ENCODE measurements at regions not wholly inside any gene's neighbourhood (a gene's known extent, or its start where the extent isn't known, plus 50 kb on each side); places are given as distances from the start of the nearest gene placed in this dataset.

DNA sequence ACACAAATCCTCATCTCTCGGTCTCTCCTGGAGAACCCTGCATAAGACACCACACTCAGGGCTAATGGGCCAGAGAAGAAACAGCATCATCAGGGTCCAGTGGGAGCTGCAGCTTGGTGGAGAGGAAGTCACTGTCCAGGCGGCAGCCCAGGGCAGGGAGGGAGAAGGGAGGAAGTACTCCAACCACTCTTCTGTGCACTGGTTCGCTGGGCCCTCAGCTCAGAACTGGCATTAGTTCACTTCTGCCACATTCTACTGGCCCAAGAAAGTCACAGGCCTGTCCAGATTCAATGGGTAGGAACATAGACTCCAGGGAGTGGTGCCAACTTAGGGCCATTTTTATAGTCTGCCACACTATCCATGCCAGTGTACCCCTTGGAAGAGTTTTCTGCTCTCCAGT is 169.0 kb downstream of the ABHD5 start:
- DNase-seq (no peak), ATAC-seq (no peak)
- Histone ChIP-seq H3K9me3 (no peaks in the 10 kb centered on the region), H3K27ac (no peak overlapping the region), H3K4me1 (no peaks in the 10 kb centered on the region), H3K36me3 (no peaks in the 10 kb centered on the region), H3K4me3 (no peak overlapping the region), H3K27me3 (peaks cover 9 to 52% of the 10 kb centered on the region in 2 donors)
- intact Hi-C loops (cut with DNase I), result loop anchor here in 1 of 2 donors (10.0 kb wide), 1 partner anchor 335 kb away; no protein-coding TSS in a partner anchor
- TF ChIP-seq, protein P1, sequence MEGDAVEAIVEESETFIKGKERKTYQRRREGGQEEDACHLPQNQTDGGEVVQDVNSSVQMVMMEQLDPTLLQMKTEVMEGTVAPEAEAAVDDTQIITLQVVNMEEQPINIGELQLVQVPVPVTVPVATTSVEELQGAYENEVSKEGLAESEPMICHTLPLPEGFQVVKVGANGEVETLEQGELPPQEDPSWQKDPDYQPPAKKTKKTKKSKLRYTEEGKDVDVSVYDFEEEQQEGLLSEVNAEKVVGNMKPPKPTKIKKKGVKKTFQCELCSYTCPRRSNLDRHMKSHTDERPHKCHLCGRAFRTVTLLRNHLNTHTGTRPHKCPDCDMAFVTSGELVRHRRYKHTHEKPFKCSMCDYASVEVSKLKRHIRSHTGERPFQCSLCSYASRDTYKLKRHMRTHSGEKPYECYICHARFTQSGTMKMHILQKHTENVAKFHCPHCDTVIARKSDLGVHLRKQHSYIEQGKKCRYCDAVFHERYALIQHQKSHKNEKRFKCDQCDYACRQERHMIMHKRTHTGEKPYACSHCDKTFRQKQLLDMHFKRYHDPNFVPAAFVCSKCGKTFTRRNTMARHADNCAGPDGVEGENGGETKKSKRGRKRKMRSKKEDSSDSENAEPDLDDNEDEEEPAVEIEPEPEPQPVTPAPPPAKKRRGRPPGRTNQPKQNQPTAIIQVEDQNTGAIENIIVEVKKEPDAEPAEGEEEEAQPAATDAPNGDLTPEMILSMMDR (IDR thresholded peaks at IDR 0.05), result no peak

DNA sequence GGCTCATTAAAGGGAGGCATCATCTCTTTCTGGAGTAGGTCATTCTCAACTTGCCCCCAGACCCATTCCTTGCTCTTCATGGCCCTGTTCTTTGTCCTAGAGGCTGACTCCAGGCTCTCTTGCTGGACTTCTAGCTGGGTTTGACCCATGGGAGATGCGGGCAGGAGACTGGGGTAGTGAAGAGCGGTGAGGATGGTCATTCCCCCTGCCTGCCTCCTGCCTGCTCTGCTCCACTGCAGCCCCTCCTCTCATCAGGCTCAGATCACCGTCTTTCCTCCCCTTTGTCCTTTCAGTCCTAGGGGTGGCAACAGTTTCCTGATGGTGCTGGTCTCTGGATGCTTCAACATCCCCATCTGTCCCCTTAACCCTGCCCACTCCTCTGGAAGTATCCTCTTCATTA is 170.9 kb downstream of the ABHD5 start:
- H3K36me3 ChIP-seq, result no peaks in the 10 kb centered on the region
- ATAC-seq (no peak), DNase-seq (no peak)
- H3K4me3 ChIP-seq, result no peak overlapping the region
- TF ChIP-seq, protein P1 (IDR thresholded peaks at IDR 0.05), result no peak
- H3K4me1 ChIP-seq, result no peaks in the 10 kb centered on the region
- no peak overlapping the region for H3K27ac ChIP-seq
- H3K9me3 ChIP-seq, result no peaks in the 10 kb centered on the region
- peaks cover 9 to 33% of the 10 kb centered on the region in 2 donors for H3K27me3 ChIP-seq
- intact Hi-C loops (cut with DNase I), result loop anchor here in 1 of 2 donors (10.0 kb wide), 1 partner anchor 333 kb away; no protein-coding TSS in a partner anchor

DNA sequence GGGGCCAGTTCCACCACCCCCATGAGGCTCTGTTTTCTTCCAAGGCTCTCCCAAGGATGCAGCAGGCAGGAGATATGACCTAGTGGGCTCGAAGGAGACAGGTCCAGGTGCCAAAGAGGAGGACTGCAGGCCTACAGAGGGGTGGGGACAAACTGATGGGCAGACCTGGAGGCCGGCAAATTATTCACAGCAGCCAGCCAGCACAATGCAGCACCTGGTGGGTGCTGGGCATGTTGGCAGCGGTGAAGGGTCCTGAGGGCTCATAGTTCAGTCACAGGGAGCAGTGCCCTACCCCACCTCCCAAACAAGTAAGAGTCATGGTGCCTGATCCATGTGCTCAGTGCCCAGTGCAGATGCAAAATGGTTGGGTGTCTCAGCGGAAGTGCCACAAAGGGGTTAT is 171.7 kb downstream of the ABHD5 start:
- Histone ChIP-seq H3K27ac (no peak overlapping the region), H3K9me3 (no peaks in the 10 kb centered on the region), H3K4me3 (no peak overlapping the region), H3K27me3 (peaks cover 9 to 25% of the 10 kb centered on the region in 2 donors), H3K36me3 (no peaks in the 10 kb centered on the region), H3K4me1 (no peaks in the 10 kb centered on the region)
- intact Hi-C loops (cut with DNase I), result loop anchor here in 1 of 2 donors (10.0 kb wide), 1 partner anchor 332 kb away; no protein-coding TSS in a partner anchor
- ATAC-seq, result no peak
- no peak for DNase-seq
- TF ChIP-seq, protein P1 (IDR thresholded peaks at IDR 0.05), result no peak

DNA sequence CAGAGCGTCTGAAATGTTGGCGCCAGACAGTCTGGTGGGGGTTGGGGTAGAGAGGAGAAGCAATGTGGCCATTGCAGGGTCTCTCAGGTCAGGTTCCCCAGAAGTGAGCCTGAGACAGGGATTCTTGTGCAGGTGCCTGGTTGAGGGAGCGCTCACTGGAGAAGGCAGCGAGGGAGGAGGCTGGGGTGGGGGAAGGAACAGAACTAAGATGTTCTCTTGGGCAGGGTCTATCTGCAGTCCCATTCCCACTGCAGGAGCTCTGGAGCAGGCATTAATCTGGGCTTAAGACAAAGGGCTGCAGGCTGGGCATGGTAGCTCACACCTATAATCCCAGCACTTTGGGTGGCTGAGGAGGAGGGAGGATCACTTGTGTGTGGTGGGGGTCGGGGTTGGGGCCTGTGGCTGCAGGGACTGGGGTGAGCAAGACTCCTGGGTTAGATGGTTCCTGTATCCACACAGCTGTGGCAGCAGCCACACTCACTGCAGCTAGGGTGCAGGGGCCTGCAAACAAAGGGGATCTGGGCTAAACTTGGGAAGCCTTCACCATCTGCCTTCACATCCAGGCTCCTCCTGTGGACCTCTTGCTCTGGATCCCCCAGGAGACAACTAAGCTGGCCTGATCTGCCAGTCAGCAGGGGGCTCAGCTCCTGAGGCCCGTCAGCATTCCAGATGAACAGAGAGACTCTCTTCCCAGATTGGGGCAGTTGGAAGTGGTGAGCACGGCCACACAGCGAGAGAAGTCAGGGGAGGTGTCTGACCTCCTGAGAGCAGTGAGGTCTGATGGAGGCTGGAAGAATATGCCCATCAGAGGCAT is 172.5 kb downstream of the ABHD5 start:
- H3K36me3 ChIP-seq, result no peaks in the 10 kb centered on the region
- no peaks in the 10 kb centered on the region for H3K4me1 ChIP-seq
- intact Hi-C loops (cut with DNase I), result loop anchor here in 1 of 2 donors (10.0 kb wide), 1 partner anchor 332 kb away; no protein-coding TSS in a partner anchor
- no peaks in the 10 kb centered on the region for H3K9me3 ChIP-seq
- DNase-seq (no peak), ATAC-seq (no peak)
- H3K27me3 ChIP-seq, result peaks cover 9 to 18% of the 10 kb centered on the region in 2 donors
- TF ChIP-seq, protein P1 (IDR thresholded peaks at IDR 0.05), result no peak
- no peak overlapping the region for H3K4me3 ChIP-seq
- no peak overlapping the region for H3K27ac ChIP-seq
